Kidney capillary endothelial cell (primary cell): ENCODE measurements at regions not wholly inside any gene's neighbourhood (a gene's known extent, or its start where the extent isn't known, plus 50 kb on each side); places are given as distances from the start of the nearest gene placed in this dataset.
"Not testable (repeated sequence)": the region's sequence is repeated elsewhere in the genome, so short reads cannot be mapped to it uniquely, and the experiment has no call there.

ENCODE experiments used
- DNase-seq: peaks from one replicate; pipeline ENCODE4 v3.0.0-alpha.2; 2018; ENCODE audit warnings: low spot score

DNA sequence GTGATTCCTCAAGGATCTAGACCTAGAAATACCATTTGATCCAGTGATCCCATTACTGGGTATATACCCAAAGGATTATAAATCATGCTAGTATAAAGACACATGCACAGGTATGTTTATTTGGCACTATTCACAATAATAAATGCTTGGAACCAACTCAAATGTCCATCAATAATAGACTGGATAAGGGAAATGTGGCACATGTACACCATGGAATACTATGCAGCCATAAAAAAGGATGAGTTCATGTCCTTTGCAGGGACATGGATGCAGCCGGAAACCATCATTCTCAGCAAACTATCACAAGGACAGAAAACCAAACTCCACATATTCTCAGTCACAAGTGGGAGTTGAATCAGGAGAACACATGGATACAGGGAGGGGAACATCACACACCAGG is 183.8 kb upstream of the ETV3 start:
- DNase-seq, result not testable (repeated sequence)

DNA sequence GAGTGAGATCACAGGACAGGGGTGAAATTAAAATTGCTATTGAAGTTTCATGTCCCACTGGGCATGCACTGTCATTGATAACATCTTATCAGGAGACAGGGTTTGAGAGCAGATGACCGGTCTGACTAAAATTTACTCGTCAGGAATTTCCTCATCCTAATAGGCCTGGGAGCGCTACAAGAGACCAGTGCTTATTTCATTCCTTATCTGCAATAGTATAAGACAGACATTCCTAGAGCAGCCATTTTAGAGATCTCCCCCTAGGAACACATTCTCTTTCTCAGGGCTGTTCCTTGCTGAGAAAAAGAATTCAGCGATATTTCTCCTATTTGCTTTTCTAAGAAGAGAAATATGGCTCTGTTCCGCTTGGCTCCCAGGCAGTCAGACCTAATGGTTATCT is 181.4 kb upstream of the ETV3 start:
- DNase-seq, result no peak

DNA sequence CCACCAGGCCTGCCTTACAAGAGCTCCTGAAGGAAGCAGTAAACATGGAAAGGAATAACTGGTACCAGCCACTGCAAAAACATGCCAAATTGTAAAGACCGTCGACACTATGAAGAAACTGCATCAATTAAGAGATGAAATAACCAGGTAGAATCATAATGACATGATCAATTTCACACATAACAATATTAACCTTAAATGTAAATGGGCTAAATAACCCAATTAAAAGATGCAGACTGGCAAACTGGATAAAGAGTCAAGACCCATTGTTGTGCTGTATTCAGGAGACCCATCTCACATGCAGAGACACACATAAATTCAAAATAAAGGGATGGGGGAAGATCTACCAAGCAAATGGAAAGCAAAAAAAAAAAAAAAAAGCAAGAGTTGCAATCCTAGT is 179.0 kb upstream of the ETV3 start:
- not testable (repeated sequence) for DNase-seq

DNA sequence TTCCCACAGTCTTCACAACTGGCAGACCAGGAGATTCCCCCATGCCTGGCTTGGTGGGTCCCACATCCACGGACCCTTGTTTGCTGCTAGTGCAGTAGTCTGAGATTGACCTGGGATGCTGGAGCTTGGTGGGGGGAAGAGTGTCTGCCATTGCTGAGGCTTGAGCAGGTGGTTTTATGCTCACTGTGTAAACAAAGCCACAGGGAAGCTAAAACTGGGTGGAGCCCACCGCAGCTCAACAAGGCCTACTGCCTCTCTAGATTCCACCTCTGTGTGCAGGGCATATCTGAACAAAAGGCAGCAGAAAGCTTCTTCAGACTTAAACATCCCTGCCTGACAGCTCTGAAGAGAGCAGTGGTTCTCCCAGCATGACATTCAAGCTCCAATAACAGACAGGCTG is 177.3 kb upstream of the ETV3 start:
- no peak for DNase-seq

DNA sequence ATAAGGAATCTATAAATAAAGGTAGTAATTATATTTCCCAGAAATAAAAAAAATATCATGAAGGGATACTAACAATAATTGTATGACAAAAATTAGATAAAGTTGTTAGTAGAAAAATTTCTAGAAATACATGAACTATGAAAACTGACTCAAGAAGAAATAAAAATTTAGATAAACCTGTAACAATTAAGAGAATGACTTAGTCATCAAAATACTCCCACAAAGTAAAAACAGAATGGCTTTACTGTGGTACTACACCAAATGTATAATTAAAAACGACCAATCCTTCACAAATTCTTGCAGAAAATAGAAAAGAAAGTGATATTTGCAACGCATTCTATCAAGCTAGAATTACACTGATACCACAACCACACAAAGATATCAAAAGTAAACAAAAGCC is 176.2 kb upstream of the ETV3 start:
- DNase-seq, result no peak

DNA sequence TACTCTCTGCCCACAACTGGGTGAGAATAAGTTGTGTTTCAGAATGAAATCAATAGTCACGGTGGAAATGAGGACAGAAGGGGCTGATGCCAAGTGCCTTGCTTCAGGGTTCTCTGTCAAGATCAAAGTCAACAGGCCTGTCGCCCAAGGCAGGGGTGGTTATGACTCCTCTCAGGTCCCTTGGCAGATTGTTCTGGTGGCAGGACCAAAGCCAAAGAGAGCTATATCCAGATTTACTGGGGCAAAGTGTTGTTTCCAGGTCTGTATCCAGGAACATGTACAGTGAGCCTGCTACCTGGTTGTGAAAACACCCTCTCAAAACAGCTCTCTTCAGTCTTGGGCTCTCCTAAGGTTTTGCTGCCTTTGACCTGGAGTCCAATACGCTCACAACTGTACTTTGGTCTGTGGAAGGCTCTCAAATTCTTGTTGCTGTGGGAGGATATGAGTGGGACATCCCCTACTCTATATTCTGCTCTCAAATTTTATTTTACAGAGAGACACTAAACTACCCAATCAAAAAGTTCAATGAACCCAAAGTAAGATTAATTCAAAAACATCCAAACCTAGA is 175.1 kb upstream of the ETV3 start:
- DNase-seq, result no peak

DNA sequence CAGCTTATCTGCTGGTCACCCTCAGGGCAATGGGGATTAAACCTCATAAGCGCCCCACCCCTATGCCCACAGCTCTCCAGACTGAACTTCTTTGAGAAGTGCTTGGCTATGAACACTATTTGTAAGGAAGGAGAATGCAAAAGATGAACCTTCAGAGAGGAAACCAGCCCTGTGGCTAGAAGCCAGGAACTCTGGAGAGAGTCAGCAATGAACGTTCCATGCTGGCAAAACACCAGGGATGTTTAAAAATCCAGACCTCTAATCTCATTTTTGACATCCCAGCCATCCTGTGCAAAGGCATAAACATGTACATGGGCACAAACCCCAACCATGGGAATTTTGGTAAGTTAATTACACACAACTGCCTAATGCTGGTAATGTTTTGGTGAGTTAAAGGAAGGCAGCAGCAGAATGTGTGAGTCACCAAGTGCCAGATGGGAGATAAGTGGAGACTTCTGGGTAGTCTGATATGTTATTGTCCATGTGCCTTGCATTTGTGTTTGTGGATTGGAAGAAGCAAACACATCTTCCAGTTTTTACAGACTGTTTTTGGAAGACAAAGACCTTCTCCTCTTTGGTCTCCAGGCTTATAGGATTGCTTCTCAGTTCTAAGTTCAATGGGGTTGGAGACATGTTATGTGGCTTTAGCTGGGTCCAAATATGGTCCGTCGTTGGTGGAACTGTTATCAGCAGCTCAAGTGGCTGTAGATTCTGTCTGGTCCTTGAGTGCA is 174.1 kb upstream of the ETV3 start:
- DNase-seq, result no peak

DNA sequence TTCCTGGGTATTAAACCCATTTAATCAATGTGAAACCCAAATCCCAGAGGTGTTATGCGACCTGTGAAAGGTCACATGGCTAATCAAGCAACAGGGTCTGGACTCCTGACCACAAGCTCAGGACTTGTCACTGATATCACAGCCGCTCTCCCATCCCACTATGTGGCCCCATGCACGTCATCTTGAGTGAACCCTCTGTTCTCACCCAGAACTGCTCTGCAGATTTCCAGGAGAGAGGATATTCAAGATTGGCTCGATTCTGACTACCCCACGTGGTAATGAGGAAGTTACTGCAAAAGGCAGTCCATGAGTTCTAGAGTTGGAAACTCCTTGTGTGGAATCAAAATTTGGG is 173.5 kb upstream of the ETV3 start:
- no peak for DNase-seq

DNA sequence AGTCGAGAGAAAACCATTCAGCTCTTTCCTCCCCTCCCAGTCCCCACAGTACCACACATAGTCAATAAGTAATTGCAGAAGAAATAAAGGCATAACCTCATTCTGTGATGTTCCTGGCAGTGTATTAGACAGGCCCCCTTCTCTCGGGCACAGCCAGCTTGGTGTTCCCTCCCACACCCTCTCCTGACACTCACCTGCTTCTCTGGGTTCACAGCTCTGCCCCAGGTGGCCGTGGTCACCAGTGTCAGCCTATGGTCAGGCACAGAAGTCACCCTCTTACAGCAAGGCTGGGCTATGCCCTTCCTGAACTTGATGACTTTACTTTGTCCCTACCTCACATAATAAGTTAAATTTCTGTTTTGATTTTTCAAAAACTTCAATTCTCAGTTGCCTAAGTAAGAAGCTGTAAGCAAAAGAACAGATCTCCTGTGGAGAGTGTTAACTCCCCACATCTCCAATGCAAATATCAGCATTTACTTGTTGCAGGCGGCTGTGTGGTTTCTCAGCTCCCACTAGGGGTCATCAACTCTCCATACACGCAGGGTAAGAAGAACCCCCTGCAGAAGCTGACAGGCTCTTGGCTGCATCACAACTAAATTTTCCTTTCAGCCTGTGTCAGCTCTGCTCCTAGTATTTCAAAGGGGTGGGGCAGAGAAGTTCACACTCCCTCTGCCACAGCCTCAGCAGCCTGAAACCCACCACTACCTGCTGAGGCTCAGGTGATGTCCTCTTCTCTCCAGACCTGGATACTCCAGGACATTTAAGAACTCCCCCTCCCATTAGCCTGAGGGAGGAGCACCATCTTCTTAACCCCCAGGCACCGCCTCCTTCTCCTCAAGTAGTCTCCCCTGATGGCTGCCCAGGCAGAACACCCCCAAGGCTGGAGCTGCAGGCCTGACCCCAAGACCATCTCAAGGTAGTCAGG is 172.9 kb upstream of the ETV3 start:
- DNase-seq, result not testable (repeated sequence)

DNA sequence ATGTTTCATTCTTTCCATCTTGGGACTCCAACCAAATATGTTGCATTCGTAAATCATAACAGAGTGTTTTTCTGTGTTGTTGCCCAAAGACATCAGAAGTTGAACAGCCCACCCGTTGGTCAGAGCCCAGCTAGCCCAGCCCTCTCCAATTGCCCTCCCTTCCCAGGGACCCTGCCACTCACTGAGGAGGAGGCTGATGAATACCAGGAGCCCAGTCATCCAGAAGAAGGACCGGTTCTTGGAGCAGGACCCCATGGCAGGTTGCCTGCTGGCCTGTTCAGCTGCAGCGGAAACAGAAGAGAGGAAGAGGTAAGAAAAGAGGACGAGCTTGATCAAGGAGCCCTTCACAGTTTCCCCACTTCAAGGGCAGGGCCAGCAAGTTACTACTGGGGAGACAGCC is 172.2 kb upstream of the ETV3 start:
- DNase-seq, result no peak

DNA sequence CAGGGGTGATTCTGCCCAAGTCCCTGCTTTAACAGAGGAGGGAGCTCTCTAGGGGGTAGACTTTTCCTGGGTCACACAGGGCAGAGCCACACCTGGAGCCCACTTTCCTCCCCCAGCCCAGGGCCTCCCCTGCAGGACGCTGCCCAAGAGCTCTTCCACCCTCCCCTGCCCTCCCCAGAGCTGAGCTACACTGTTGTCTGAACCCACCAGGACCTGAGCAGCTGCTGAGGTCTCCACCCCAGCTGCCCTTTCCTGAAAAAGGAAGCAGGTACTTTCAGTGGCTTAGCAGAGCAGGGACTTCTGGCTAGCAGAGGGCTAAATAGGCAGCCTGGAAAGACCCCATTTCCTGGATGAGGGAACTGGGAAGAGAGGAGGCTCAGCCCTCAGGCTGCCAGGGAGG is 169.3 kb upstream of the ETV3 start:
- DNase-seq, result no peak

DNA sequence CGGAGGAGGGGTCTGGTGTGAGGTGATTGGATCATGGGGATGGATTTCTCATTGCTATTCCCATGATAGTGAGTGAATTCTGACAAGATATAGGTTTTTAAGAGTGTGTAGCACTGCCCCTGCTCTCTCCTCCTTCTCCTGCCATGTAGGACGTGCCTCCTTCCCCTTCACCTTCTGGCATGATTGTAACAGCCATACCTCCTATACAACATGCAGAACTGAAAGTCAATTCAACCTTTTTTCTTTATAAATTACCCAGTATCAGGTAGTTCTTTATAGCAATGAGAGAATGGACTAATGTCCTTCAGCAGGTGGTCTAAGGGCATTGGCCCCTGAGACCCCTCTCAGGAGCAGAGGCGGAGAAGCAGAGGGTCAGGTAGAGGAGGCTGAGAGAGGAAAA is 168.7 kb upstream of the ETV3 start:
- DNase-seq, result no peak

DNA sequence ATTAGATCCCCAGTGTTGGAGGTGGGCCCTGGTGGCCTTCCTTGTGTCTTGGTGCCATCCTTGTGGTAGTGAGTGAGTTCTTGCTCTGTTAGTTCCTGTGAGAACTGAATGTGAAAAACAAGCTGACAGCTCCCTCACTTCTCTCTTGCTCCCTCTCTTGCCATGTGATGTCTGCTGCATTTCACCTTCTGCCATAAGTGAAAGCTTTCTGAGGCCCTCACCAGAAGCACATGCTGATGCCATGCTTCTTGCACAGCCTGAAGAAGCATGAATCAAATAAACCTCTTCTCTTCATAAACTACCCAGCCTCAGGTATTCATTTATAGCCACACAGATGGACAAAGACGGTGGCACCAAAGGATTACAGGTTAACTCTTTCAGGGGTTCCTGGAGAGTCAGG is 166.1 kb upstream of the ETV3 start:
- DNase-seq, result no peak

DNA sequence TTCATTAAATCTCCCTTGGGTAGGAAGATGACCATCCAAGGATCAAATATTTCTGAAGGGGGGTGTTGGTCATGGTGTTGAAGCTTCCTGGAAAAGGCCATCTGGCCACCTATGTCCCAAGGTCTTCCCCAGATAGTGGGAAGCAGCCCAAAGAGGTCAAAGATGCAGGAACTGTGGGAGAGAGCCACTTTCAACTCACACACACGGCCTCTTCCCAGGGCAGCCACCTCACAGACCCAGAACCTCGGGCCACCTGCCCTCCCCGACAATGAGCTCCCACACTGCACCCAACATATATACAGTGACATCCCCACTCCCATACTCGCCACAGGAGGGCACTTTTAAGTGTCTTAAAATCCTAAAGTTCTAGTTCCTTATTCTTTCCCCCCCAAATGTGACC is 164.5 kb upstream of the ETV3 start:
- no peak for DNase-seq

DNA sequence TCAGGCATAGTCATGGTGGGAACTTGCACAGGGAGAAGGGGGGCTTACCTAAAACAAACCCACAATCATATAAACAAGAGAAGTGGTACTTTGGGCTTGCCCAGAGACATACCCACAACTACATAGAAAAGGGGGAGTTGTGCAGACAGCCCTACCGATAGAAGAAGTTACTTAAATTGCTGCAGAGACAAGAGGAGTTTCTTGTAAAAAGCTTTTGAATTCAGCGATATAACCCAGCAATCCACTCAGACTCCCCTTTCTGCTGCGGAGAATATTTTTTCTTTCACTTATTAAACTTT is 164.0 kb upstream of the ETV3 start:
- no peak for DNase-seq

DNA sequence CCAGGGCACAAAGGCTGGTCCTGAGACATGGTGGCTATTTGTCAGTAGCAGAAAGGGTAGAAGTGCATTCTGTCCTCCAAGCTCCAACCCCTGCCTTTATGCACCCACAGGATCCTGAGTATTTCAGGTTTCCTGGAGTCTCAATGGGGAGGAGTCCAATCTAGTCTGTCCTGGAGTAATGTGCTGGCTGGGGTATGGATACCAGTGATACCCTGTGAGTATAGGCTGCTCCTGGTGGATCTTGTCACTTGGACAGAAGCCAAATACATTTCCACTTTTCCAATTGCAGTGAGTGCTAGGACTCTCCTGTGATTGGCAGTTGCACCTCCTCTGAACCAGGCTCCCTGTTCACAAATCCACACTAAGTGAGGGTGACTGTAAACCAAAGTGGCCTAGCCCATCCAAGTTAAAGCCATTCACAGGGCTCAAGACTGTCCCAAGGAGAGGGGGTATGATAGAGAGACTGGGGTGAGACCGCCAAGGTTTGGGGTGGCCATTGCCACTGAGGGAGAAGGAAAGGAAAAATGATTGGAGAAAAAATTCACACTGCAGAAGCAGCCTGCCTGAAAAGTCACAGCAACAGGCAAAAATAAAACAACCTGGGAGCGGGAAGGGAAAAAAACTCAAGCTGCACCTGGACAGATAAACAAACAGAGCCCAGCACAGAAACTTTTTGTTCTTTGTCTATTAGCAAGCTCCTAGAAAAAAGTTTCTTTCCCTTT is 163.4 kb upstream of the ETV3 start:
- DNase-seq, result no peak

DNA sequence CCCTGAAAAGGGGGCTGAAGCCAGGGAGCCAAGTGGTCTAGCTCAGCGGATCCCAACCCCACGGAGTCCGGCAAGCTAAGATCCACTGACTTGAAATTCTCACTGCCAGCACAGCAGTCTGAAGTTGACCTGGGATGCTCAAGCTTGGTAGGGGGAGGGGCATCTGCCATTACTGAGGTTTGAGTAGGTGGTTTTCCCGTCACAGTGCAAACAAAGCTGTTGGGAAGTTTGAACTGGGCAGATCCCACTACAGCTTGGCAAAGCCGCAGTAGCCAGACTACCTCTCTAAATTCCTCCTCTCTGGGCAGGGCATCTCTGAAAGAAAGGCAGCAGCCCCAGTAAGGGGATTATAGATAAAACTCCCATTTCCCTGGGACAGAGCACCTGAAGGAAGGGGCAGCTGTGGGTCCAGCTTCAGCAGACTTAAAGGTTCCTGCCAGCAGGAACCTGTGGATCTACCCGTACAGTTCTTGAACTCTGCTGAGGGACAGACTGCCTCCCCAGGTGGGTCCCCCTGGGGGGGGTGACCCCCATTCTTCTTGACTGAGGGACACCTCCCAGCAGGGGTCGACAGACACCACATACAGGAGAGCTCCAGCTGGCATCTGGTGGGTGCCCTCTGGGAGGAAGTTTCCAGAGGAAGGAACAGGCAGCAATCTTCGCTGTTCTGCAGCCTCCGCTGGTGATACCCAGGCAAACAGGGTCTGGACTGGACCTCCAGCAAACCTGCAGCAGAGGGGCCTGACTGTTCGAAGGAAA is 156.4 kb upstream of the ETV3 start:
- not testable (repeated sequence) for DNase-seq

DNA sequence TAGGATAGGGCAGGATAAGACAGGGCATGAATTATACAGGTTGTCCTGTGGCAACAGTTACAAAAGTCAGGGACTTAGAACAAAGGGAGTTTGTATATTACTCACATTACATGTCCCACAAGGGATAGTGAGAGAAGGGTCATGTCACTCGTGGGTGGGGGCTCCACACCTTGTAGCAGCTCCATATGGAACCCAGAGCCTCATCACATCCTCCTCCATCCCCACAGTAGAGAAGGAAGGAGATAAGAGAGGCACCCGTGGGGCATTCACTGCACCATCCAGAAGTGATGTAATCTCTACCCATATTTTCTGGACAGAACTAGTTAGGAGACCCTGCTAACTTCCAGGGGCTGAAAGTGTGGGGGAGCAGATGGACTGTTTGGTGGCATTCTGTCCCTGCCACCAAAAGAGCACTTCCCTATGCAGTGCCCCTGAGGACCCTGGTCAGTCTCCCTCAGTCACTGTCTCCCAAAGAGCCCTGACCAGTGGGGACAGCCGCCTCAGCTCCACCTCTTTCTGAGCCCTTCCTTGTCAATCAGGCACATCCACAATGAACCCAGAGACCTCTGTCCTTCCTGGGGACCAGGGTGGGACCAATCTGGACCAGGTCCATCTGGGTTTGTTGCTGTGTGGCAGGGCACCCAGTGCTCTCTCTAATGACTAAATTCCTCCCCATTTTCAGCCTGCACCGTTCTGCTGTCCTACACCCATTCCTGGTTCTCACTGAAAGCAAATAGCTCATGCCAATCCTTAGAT is 154.8 kb upstream of the ETV3 start:
- no peak for DNase-seq

DNA sequence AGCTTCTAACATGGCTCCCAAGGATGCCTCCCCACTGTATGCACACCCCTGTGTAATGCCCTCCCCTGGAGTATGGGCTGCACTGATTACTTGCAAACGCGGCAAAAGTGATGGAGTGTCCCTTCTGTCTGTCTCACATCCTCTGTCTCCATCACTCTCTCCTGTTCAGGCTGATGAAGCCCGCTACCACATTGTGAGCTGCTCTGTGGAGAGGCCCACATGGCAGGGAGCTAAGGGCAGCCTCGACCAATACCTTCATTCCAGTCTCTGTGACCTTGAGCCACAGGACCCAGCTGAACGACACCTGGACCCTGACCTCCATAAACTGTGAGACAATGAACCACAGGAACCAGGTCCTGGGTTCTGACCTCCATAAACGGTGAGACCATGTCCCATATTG is 154.1 kb upstream of the ETV3 start:
- DNase-seq, result no peak

DNA sequence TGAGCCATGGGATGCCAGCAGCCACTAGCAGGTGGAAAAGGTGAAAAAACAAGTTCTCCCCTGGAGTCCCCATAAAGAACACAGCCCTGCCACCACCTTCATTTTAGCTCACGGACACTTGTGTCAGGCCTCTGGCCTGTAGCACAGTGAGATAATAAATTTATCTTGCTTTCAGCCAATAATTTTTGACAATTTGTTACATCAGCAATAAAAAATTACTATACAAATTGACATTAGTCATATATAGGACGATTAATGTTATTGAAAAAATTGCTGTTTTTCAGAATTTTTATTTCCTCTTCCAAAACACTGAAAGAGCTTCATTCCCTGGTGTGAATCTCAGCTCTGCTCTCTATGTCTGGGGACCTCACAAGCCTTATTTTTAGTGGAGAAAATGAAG is 152.9 kb upstream of the ETV3 start:
- DNase-seq, result no peak

DNA sequence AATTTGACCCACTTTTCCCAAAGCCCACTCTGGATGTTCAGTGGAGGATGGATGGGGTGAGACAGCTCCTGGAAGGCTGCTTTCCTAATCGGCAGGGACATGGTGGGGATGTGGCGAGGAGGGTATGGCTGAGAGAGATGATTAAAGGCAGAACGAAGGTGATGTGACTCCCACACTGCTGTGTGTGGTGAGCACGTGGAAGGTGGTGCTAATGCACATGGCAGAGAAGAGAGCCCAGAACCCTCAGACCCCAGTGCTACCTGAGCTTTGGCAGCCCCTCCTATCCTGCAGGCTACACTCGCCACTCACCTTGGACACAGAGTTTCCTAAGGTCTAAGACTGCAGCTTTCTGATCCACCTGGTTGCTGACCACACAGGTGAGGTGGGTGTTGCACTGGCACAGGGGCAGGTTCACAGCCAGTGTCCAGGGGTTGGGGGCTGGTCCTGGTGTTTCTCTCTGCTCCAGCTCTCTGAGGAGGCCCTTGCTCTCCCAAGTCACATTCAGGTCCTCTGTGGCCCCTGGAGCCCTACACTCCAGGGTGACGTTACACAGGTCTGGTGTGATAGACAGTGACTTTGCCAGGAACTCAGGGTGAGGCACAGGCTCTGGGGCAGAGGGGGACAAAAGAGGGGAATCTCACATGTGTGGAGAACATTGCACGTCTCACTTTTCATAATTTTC is 151.4 kb upstream of the ETV3 start:
- DNase-seq, result no peak
